CD4-positive, CD25-positive, alpha-beta regulatory T cell (primary cell): ENCODE measurements at regions not wholly inside any gene's neighbourhood (a gene's known extent, or its start where the extent isn't known, plus 50 kb on each side); places are given as distances from the start of the nearest gene placed in this dataset.

Experiments used
- ATAC-seq, 2 donors: fragments of 150-1000 bp; cut with Tn5 transposase; one replicate each; pipeline ENCODE4 v1.10.0; 2021; ENCODE audit warnings: low read depth in 2 of 2, moderate number of reproducible peaks in 2 of 2, moderate library complexity in 1 of 2
- DNase-seq, 3 donors: peaks; one replicate each; pipeline versions ENCODE4 v3.0.0 to v3.0.0-alpha.2; 2012 to 2022; ENCODE audit warnings: mixed read lengths in 1 of 3
- H3K27ac ChIP-seq: one replicate; pipeline ENCODE4 v1.7.0; 2013; ENCODE audit warnings: mild to moderate bottlenecking, low read length; ENCODE audit not compliant: insufficient read depth, poor library complexity, severe bottlenecking
- H3K27me3 ChIP-seq: one replicate; pipeline ENCODE4 v1.7.0; 2013; ENCODE audit warnings: low read length; ENCODE audit not compliant: control insufficient read depth, insufficient read depth
- H3K36me3 ChIP-seq: one replicate; pipeline ENCODE4 v1.7.0; 2013; ENCODE audit warnings: mild to moderate bottlenecking, low read length, moderate library complexity; ENCODE audit not compliant: control insufficient read depth, insufficient read depth
- H3K4me1 ChIP-seq: 2 replicates; pipeline ENCODE4 v1.7.0; 2013; ENCODE audit warnings: mild to moderate bottlenecking, low read length; ENCODE audit not compliant: insufficient read depth, control insufficient read depth, poor library complexity, severe bottlenecking
- H3K4me3 ChIP-seq: one replicate; pipeline ENCODE4 v1.7.0; 2013; ENCODE audit warnings: low read depth, mild to moderate bottlenecking, low read length, moderate library complexity
- H3K9me3 ChIP-seq, 2 experiments: 1 replicate in 1 of 2; 2 replicates in 1 of 2; pipeline ENCODE4 v1.7.0; 2013; ENCODE audit warnings: low read length in 2 of 2, mild to moderate bottlenecking in 1 of 2, moderate library complexity in 1 of 2; ENCODE audit not compliant: control insufficient read depth in 2 of 2
- H3K27ac Mint-ChIP-seq, 3 donors: one replicate each; pipeline ENCODE4 v1.8.0; 2020 to 2022; ENCODE audit warnings: mild to moderate bottlenecking in 3 of 3, mixed read lengths in 3 of 3, moderate library complexity in 2 of 3
- H3K27me3 Mint-ChIP-seq: one replicate; pipeline ENCODE4 v1.8.0; 2022; ENCODE audit warnings: mild to moderate bottlenecking, mixed read lengths
- H3K36me3 Mint-ChIP-seq: one replicate; pipeline ENCODE4 v1.8.0; 2020; ENCODE audit warnings: mixed read lengths
- H3K4me1 Mint-ChIP-seq, 4 donors: one replicate each; pipeline ENCODE4 v1.8.0; 2020 to 2022; ENCODE audit warnings: mixed read lengths in 4 of 4, mild to moderate bottlenecking in 1 of 4
- H3K4me3 Mint-ChIP-seq, 4 donors: one replicate each; pipeline ENCODE4 v1.8.0; 2020 to 2022; ENCODE audit warnings: mild to moderate bottlenecking in 4 of 4, mixed read lengths in 4 of 4, moderate library complexity in 3 of 4
- H3K9me3 Mint-ChIP-seq, 7 donors: one replicate each; pipeline ENCODE4 v1.8.0; 2020 to 2022; ENCODE audit warnings: mixed read lengths in 7 of 7, mild to moderate bottlenecking in 3 of 7, moderate library complexity in 2 of 7

DNA sequence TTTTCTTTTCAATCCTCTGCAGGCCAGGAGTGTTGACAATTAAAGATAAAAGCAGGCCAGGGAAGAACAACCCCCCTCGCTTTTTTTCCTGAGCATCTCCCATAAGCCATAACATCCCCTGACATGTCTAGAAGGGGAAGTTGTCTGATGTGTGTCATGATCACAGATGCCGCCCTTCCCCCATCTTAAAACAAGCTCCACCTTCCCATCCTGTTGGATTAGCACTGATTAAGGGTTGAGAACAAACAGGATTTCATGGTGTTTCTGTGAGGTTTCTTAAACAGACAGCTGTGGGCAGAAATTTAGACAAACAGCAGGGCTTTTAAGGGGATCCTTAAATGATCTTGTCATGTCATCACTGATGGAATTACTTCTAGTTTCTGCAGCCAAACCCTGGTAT, 59.4 kb upstream of the UPP2 start:
- peaks cover 36% of the 10 kb centered on the region for H3K27me3 Mint-ChIP-seq
- no peak overlapping the region for H3K4me3 Mint-ChIP-seq
- Histone ChIP-seq H3K27ac (no peak overlapping the region), H3K36me3 (no peaks in the 10 kb centered on the region), H3K4me3 (no peak overlapping the region), H3K27me3 (peaks cover 8% of the 10 kb centered on the region), H3K4me1 (no peaks in the 10 kb centered on the region), H3K9me3 (no peaks in the 10 kb centered on the region)
- H3K27ac Mint-ChIP-seq = no peak overlapping the region
- DNase-seq (no peak), ATAC-seq (no peak)
- peaks cover 0 to 2% (median 0%) of the 10 kb centered on the region in 7 donors for H3K9me3 Mint-ChIP-seq
- no peaks in the 10 kb centered on the region for H3K4me1 Mint-ChIP-seq
- H3K36me3 Mint-ChIP-seq = no peaks in the 10 kb centered on the region

DNA sequence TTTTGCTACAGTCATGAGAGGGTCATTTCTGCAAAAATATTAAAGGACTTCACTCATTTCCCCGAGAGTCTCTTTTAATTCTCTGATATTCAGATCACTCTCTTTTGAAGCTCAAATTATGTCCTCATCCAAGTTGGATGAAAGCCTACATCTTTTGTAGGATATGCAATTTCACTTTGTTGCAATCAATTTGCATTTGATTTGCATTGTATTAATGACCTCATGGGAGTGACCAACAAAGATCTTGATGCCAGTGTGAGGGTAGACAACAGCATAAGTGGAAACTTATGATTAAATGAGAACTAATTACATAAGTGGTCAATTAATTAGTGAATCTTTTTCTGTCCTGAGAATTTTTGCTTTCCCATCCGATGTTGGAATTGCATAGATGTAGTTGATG, 60.3 kb upstream of the UPP2 start:
- peaks cover 42% of the 10 kb centered on the region for H3K27me3 Mint-ChIP-seq
- Histone ChIP-seq H3K36me3 (no peaks in the 10 kb centered on the region), H3K27me3 (peaks cover 6% of the 10 kb centered on the region), H3K27ac (no peak overlapping the region), H3K4me3 (no peak overlapping the region), H3K4me1 (no peaks in the 10 kb centered on the region), H3K9me3 (no peaks in the 10 kb centered on the region)
- H3K36me3 Mint-ChIP-seq = no peaks in the 10 kb centered on the region
- no peak overlapping the region for H3K4me3 Mint-ChIP-seq
- H3K27ac Mint-ChIP-seq = no peak overlapping the region
- no peaks in the 10 kb centered on the region for H3K4me1 Mint-ChIP-seq
- ATAC-seq (no peak), DNase-seq (no peak)
- H3K9me3 Mint-ChIP-seq = peaks cover 0 to 2% (median 0%) of the 10 kb centered on the region in 7 donors

DNA sequence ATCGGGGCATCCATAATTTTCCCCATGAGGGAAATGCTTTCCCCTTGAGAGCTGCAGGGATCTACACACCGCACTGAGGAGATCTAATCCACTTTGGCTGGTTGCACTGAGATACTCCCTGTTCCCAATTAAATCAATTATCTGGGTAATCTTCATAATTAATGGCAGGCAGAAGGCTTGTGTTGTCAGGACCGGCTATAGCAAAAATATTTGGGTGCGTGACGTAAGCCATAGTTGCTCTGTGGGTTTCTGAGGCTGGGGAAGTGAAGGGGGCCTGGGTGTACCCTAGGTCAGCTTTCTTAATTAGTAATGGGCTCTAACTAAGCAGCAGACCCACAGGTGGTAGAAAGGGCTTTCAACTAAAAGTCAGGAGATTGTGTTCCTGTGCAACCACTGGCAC, 62.8 kb upstream of the UPP2 start:
- H3K9me3 ChIP-seq = no peaks in the 10 kb centered on the region
- H3K27me3 ChIP-seq = peaks cover 6% of the 10 kb centered on the region
- H3K36me3 ChIP-seq = no peaks in the 10 kb centered on the region
- no peaks in the 10 kb centered on the region for H3K4me1 Mint-ChIP-seq
- DNase-seq (no peak), ATAC-seq (no peak)
- H3K4me3 ChIP-seq = no peak overlapping the region
- no peaks in the 10 kb centered on the region for H3K9me3 Mint-ChIP-seq
- no peaks in the 10 kb centered on the region for H3K36me3 Mint-ChIP-seq
- H3K27ac Mint-ChIP-seq = no peak overlapping the region
- no peak overlapping the region for H3K4me3 Mint-ChIP-seq
- H3K27me3 Mint-ChIP-seq = peaks cover 41% of the 10 kb centered on the region
- no peaks in the 10 kb centered on the region for H3K4me1 ChIP-seq
- H3K27ac ChIP-seq = no peak overlapping the region

DNA sequence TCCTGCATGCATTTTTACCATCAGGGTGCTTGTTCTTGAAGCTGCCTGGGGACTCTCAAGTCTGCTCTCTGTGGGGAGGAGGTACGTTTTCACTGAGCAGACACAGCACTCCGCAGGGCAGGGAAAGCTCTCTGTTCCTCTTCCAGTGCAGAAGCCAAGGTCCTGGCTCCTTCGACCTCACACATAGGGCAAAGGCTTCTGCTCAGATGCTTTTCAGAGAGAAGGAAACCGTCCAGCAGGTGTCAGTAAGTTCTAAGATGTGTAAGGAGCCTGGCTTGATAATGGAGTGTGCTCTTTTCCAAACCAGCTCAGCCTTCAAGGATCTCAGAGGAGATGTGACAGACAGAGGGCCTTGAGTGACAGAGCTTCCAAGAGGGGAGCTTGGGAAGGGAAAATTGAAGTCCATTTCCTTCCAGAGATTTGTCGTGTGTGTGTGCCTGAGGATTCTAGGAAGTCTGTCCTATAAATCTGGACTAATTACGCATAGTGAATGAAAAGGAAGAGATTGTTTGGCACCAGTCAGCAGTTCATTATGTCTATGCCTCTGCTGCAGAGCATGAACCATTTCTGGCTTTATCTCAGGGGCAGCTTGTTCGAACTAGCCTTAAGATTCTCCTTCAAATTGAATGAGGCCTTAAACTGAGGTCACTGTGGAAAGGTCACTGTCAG, 67.3 kb upstream of the UPP2 start:
- no peak for ATAC-seq

DNA sequence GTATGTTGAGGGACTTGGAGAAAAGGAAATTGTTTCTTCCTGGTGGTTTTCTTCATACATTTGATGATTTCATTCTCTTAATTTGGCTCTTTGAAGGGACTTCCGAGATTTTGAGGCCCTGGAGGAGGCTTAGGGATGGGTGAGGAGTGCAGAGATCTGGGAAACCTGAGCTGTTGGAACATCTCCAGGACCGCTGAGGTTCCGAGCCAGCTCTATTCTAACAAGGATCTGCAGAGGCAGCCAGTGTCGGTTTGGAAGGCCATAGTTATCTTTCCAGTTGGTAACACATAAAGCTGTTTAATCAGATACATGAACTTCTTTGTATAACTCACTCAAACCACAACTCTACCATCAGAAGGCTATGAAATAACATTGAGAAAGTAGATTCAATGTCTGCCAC, 70.3 kb upstream of the UPP2 start:
- H3K27me3 Mint-ChIP-seq = peaks cover 6% of the 10 kb centered on the region

More for the DNA sequence above, 67.3 kb upstream of the UPP2 start:
- no peaks in the 10 kb centered on the region for H3K9me3 Mint-ChIP-seq
- Histone ChIP-seq H3K4me1 (no peaks in the 10 kb centered on the region), H3K4me3 (no peak overlapping the region), H3K27me3 (peaks cover 2% of the 10 kb centered on the region), H3K36me3 (no peaks in the 10 kb centered on the region), H3K27ac (no peak overlapping the region), H3K9me3 (no peaks in the 10 kb centered on the region)
- no peaks in the 10 kb centered on the region for H3K36me3 Mint-ChIP-seq
- H3K4me1 Mint-ChIP-seq = no peaks in the 10 kb centered on the region
- H3K4me3 Mint-ChIP-seq = no peak overlapping the region
- peak in 1 of 3 donors; percentile 52 for DNase-seq
- H3K27me3 Mint-ChIP-seq = peaks cover 26% of the 10 kb centered on the region
- no peak overlapping the region for H3K27ac Mint-ChIP-seq

DNA sequence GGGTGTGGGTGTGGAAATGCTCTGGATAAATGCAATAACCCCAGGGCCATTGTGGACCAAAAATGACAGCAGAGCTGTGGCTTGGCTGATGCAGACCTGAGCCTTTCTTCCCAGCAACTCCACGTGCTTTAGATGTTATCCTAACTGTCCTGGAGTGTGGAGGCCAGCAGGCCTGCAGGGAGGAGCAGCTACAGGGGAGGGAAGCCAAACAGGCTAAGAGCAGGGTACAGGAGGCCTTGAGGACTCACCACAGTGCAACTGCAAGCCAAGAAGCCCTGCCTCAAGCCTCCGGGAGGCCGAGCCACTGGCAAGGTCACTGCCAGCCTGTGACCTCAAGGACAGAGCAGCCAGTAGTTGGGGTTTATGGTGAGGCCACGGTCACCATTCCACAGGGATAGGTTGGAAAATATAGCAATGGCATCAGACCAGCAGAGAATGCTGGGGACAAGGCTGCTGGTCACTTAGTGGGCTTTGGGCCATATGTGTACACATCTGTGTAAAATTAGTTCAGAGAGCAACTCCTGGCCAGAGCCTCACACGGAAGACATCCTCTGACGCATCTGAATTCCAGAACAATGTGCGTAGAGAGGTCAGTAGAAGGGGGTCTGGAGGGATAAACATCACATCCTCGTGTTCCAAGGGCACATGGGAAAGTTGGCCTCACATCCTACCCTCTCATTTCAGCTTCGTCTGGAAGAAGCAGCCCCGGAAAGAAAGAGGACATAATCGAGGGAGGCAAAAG, 76.2 kb upstream of the UPP2 start:
- DNase-seq = no peak
- Mint-ChIP-seq H3K36me3 (no peaks in the 10 kb centered on the region), H3K9me3 (no peaks in the 10 kb centered on the region), H3K4me3 (no peak overlapping the region), H3K27me3 (peaks cover 5% of the 10 kb centered on the region), H3K27ac (no peak overlapping the region), H3K4me1 (peaks cover 0 to 8% (median 4%) of the 10 kb centered on the region in 4 donors)
- Histone ChIP-seq H3K4me3 (no peak overlapping the region), H3K27ac (no peak overlapping the region), H3K4me1 (no peaks in the 10 kb centered on the region), H3K36me3 (no peaks in the 10 kb centered on the region), H3K9me3 (no peaks in the 10 kb centered on the region), H3K27me3 (no peaks in the 10 kb centered on the region)
- no peak for ATAC-seq

More for the DNA sequence above, 70.3 kb upstream of the UPP2 start:
- no peaks in the 10 kb centered on the region for H3K9me3 ChIP-seq
- Mint-ChIP-seq H3K36me3 (no peaks in the 10 kb centered on the region), H3K4me1 (no peaks in the 10 kb centered on the region), H3K27ac (no peak overlapping the region), H3K4me3 (no peak overlapping the region), H3K9me3 (no peaks in the 10 kb centered on the region)
- no peak for ATAC-seq
- no peaks in the 10 kb centered on the region for H3K4me1 ChIP-seq
- no peak overlapping the region for H3K4me3 ChIP-seq
- no peaks in the 10 kb centered on the region for H3K36me3 ChIP-seq
- no peak for DNase-seq
- H3K27me3 ChIP-seq = peaks cover 2% of the 10 kb centered on the region
- H3K27ac ChIP-seq = no peak overlapping the region

DNA sequence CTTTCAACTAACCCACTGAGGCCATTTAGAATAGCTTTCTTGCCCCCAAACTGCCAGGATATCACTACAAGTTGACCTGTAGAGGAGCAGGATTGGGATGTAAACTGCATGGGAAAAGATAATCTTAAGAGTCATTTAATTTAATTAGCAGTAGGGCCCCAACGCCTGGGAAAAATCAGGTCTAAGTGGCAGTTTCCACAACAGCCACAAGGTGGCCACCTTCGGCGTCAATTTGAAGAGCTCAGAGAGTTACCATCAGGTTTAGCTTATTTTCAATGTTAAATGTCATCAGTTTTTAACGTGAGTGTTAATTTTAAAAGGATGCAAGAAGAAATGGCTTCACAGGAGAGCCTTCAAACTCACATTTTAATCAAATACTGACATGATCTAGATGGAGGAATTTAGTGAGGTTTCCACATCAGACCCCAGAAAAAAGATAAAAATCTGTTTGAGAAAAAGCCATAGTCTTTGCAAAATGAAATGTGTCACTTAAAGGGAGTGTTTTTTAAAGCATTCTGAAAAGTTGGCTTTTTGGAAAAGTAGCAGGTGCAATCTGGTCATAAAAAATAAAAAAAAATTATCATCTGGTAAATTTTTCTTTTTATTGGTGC, 77.3 kb upstream of the UPP2 start:
- Histone ChIP-seq H3K9me3 (no peaks in the 10 kb centered on the region), H3K4me1 (no peaks in the 10 kb centered on the region), H3K27me3 (no peaks in the 10 kb centered on the region), H3K36me3 (no peaks in the 10 kb centered on the region), H3K4me3 (no peak overlapping the region), H3K27ac (no peak overlapping the region)
- peaks cover 0 to 8% (median 4%) of the 10 kb centered on the region in 4 donors for H3K4me1 Mint-ChIP-seq
- ATAC-seq (peak in 1 of 2 donors; percentile 34), DNase-seq (peak in 2 of 3 donors; percentile 47 to 64)
- no peaks in the 10 kb centered on the region for H3K9me3 Mint-ChIP-seq
- no peaks in the 10 kb centered on the region for H3K36me3 Mint-ChIP-seq
- H3K4me3 Mint-ChIP-seq = no peak overlapping the region
- no peak overlapping the region for H3K27ac Mint-ChIP-seq
- peaks cover 5% of the 10 kb centered on the region for H3K27me3 Mint-ChIP-seq
